Activated CD4-positive, alpha-beta T cell treated with anti-CD3 and anti-CD28 coated beads for 36 hours (primary cell): ENCODE measurements at regions not wholly inside any gene's neighbourhood (a gene's known extent, or its start where the extent isn't known, plus 50 kb on each side); places are given as distances from the start of the nearest gene placed in this dataset.
"Not testable (repeated sequence)": the region's sequence is repeated elsewhere in the genome, so short reads cannot be mapped to it uniquely, and the experiment has no call there.

ENCODE experiments used
- ATAC-seq: fragments of 200-7000 bp; cut with Tn5 transposase; one replicate; pipeline ENCODE4 v1.10.0; 2021; ENCODE audit warnings: mild to moderate bottlenecking, moderate library complexity
- CTCF ChIA-PET: fragments of 350-600 bp; sonication (Branson Sonifier 250); formaldehyde crosslinking; loops from one replicate; lab custom pipeline; 2021; ENCODE audit warnings: antibody characterized with exemption; lab: Charles Lee
- POLR2A ChIA-PET: fragments of 350-600 bp; sonication (Branson Sonifier 250); formaldehyde crosslinking; loops from one replicate; lab custom pipeline; 2021; ENCODE audit warnings: antibody characterized with exemption, inconsistent platforms; lab: Charles Lee
- DNase-seq: peaks from one replicate; pipeline ENCODE4 v3.0.0-alpha.2; 2020
- H3K27ac Mint-ChIP-seq: one replicate; pipeline ENCODE4 v1.8.0; 2021; ENCODE audit warnings: mixed read lengths
- H3K27me3 Mint-ChIP-seq: one replicate; pipeline ENCODE4 v1.8.0; 2021; ENCODE audit warnings: mixed read lengths
- H3K36me3 Mint-ChIP-seq: one replicate; pipeline ENCODE4 v1.8.0; 2021; ENCODE audit warnings: low read depth, mixed read lengths
- H3K4me1 Mint-ChIP-seq: one replicate; pipeline ENCODE4 v1.8.0; 2021; ENCODE audit warnings: mixed read lengths
- H3K4me3 Mint-ChIP-seq: one replicate; pipeline ENCODE4 v1.8.0; 2021; ENCODE audit warnings: mild to moderate bottlenecking, moderate library complexity, mixed read lengths
- H3K9me3 Mint-ChIP-seq: one replicate; pipeline ENCODE4 v1.8.0; 2021; ENCODE audit warnings: low read depth, mixed read lengths
- intact Hi-C, 2 experiments: fragments of 100-400 bp; cut with DNase I in 1 of 2; cut with micrococcal nuclease in 1 of 2; formaldehyde crosslinking; loops; one replicate each; pipeline versions ENCODE4 v1.14.2 to v1.15.1; 2022 to 2024; cut with DNase I, micrococcal nuclease

DNA sequence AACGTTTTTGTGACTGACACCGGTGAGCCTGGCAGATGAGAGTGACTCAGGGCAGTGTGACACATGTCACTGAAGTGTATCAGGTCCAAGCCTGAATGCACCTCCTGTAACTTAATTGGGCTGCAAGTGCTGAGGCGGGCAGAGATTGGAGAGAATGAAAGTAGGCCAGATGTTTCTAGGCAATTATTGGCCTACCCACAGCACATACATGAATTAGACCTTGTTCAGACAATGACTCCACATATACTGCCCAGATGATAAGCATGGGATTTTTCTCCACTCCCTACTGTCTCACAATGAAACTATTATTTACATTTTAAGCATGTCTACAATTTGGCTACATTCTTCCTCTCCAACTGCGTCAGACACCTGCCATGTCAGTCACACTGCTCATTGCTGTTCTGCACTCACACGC lies 187.3 kb upstream of the ZNF385D start:
- Mint-ChIP-seq H3K4me3 (no peak overlapping the region), H3K27me3 (no peaks in the 10 kb centered on the region), H3K4me1 (no peaks in the 10 kb centered on the region), H3K9me3 (peaks cover 3% of the 10 kb centered on the region), H3K36me3 (no peaks in the 10 kb centered on the region), H3K27ac (no peak overlapping the region)
- POLR2A ChIA-PET = no interaction called here
- intact Hi-C loops = no loop called here
- CTCF ChIA-PET = no interaction called here
- ATAC-seq (no peak), DNase-seq (no peak)

GRCh38 chr3:21942328-21942727 lies 191.3 kb upstream of the ZNF385D start:
- Mint-ChIP-seq H3K9me3 (peaks cover 3% of the 10 kb centered on the region), H3K27me3 (no peaks in the 10 kb centered on the region), H3K36me3 (no peaks in the 10 kb centered on the region), H3K4me3 (no peak overlapping the region), H3K4me1 (no peaks in the 10 kb centered on the region), H3K27ac (no peak overlapping the region)
- intact Hi-C loops = no loop called here
- ChIA-PET POLR2A (no interaction called here), CTCF (no interaction called here)
- DNase-seq = no peak
- ATAC-seq = no peak

DNA sequence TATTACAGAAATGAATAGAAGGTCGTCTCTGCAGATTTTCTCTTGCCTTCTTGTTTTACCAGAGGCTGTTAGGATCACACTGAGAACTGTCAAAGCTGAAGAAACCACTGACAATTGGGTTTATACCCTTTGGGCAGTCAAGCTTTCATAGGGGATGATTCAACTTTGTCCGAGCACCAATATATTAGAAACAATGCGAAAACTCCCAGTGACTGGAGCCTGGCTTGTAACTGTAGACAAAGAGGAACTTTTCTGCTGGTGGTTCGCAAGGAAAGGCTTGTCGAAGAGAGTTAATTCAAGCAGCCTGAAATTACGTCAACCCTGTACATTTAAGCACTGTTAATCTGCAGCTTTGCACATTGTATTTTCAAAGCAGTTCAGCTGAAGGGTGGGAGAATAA lies 193.2 kb upstream of the ZNF385D start:
- H3K36me3 Mint-ChIP-seq = no peaks in the 10 kb centered on the region
- H3K27ac Mint-ChIP-seq = no peak overlapping the region
- no peaks in the 10 kb centered on the region for H3K27me3 Mint-ChIP-seq
- H3K4me1 Mint-ChIP-seq = no peaks in the 10 kb centered on the region
- H3K4me3 Mint-ChIP-seq = no peak overlapping the region
- intact Hi-C loops = no loop called here
- peaks cover 3% of the 10 kb centered on the region for H3K9me3 Mint-ChIP-seq
- DNase-seq (no peak), ATAC-seq (no peak)
- POLR2A ChIA-PET = no interaction called here
- CTCF ChIA-PET = no interaction called here

- ChIA-PET POLR2A (no interaction called here), CTCF (no interaction called here)
- Mint-ChIP-seq H3K4me3 (no peak overlapping the region), H3K36me3 (no peaks in the 10 kb centered on the region), H3K4me1 (no peaks in the 10 kb centered on the region), H3K27me3 (no peaks in the 10 kb centered on the region), H3K9me3 (peaks cover 9% of the 10 kb centered on the region), H3K27ac (no peak overlapping the region)
- intact Hi-C loops = no loop called here
- no peak for DNase-seq
- no peak for ATAC-seq
Measured at GRCh38 chr3:21952856-21953255, 201.8 kb upstream of the ZNF385D start.

DNA sequence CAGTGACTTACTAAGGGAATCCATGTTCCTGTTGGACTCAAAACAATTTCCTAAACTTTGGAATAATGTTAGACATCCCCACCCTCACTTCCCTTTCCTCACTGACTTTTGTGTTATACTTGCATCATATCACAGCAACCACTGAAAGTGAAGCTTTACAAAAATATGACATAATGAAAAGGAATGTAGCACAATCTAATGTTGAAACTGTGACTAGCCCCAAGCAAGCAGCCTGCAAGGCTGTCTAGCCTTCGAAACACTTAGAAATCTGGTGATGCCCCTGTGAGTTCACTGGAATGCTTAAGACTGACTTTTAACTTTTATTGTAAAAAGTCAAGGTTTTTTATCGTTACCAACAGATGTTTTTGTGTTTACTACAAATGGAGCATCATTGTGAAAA lies 203.7 kb upstream of the ZNF385D start:
- H3K27me3 Mint-ChIP-seq = no peaks in the 10 kb centered on the region
- ATAC-seq (no peak), DNase-seq (no peak)
- H3K9me3 Mint-ChIP-seq = peaks cover 9% of the 10 kb centered on the region
- intact Hi-C loops = no loop called here
- H3K4me3 Mint-ChIP-seq = no peak overlapping the region
- CTCF ChIA-PET = no interaction called here
- POLR2A ChIA-PET = no interaction called here
- H3K27ac Mint-ChIP-seq = no peak overlapping the region
- H3K36me3 Mint-ChIP-seq = no peaks in the 10 kb centered on the region
- H3K4me1 Mint-ChIP-seq = no peaks in the 10 kb centered on the region

DNA sequence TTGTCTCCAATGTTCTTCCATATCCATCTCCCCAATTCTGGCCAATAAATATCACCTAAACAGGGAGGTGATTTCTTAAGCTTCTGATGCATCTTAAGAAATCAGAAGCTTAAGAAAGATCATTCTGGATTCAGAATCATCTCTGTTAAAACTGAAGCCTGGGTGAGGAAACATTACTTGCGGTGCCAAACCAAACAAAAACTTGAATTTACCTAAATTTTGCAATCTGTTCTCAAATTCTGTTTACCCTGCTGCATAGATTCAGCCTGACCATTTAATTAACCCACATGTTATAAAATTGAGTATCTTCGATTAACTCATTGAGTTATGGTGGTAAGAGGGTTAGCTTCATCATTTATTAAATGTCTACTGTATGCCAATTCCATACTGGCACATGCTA lies 204.4 kb upstream of the ZNF385D start:
- Mint-ChIP-seq H3K4me1 (no peaks in the 10 kb centered on the region), H3K4me3 (no peak overlapping the region), H3K27me3 (no peaks in the 10 kb centered on the region), H3K36me3 (no peaks in the 10 kb centered on the region), H3K9me3 (peaks cover 7% of the 10 kb centered on the region), H3K27ac (no peak overlapping the region)
- intact Hi-C loops = no loop called here
- CTCF ChIA-PET = no interaction called here
- POLR2A ChIA-PET = no interaction called here
- no peak for ATAC-seq
- DNase-seq = no peak

- CTCF ChIA-PET = no interaction called here
- Mint-ChIP-seq H3K9me3 (peaks cover 4% of the 10 kb centered on the region), H3K4me3 (no peak overlapping the region), H3K27me3 (no peaks in the 10 kb centered on the region), H3K36me3 (no peaks in the 10 kb centered on the region), H3K4me1 (no peaks in the 10 kb centered on the region), H3K27ac (no peak overlapping the region)
- POLR2A ChIA-PET = no interaction called here
- intact Hi-C loops = no loop called here
- ATAC-seq = no peak
- no peak for DNase-seq
Measured at GRCh38 chr3:21960033-21960432, 209.0 kb upstream of the ZNF385D start.

GRCh38 chr3:21962456-21962855 lies 211.4 kb upstream of the ZNF385D start:
- Mint-ChIP-seq H3K36me3 (no peaks in the 10 kb centered on the region), H3K4me1 (no peaks in the 10 kb centered on the region), H3K27ac (no peak overlapping the region), H3K9me3 (peaks cover 1% of the 10 kb centered on the region), H3K27me3 (no peaks in the 10 kb centered on the region), H3K4me3 (no peak overlapping the region)
- POLR2A ChIA-PET = no interaction called here
- intact Hi-C loops = no loop called here
- no peak for DNase-seq
- ATAC-seq = no peak
- CTCF ChIA-PET = no interaction called here

DNA sequence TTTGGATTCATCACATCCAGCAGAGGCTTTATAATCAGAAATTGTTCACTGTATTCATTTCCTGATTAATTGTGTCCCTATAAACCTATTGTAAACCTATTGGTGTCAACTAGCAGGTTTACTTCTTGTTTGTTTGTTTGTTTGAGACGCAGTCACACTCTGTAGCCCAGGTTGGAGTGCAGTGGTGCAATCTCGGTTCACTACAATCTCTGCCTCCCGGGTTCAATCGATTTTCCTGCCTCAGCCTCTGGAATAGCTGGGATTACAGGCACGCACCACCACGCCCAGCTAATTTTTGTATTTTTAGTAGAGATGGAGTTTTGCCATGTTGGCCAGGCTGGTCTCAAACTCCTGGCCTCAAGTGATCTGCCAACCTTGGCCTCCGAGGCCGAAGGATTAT lies 215.4 kb upstream of the ZNF385D start:
- DNase-seq, H3K27ac Mint-ChIP-seq, H3K4me1 Mint-ChIP-seq, H3K36me3 Mint-ChIP-seq, H3K27me3 Mint-ChIP-seq, H3K4me3 Mint-ChIP-seq, H3K9me3 Mint-ChIP-seq, POLR2A ChIA-PET, ATAC-seq, intact Hi-C loops: not testable (repeated sequence)
- CTCF ChIA-PET = interaction anchor here (1.4 kb wide), 1 partner anchor 11 kb away, joined by 3 read pairs; no protein-coding TSS in a partner anchor

DNA sequence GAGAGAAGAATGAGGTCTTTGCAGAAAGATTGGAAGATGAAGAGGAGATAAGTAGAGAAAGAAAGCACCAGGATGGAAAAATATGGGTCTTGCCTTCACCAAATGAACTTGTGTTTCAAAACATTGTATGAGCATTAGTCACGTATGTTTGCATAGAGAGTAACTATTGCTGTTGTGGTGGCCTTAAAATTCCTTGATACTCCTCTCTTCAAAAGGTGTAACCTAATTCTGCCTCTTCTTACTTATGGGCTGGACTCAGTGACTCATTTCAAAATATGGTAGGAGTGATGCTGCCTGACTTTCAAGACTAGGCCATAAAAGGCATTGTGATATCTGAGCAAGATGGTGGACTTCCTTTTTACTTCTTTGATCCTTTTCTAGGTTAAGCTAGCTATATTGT lies 228.7 kb upstream of the ZNF385D start:
- Mint-ChIP-seq H3K4me1 (no peaks in the 10 kb centered on the region), H3K27ac (no peak overlapping the region), H3K9me3 (peaks cover 5% of the 10 kb centered on the region), H3K36me3 (no peaks in the 10 kb centered on the region), H3K27me3 (no peaks in the 10 kb centered on the region), H3K4me3 (no peak overlapping the region)
- ChIA-PET CTCF (no interaction called here), POLR2A (no interaction called here)
- no peak for ATAC-seq
- DNase-seq = no peak
- intact Hi-C loops = no loop called here

- H3K4me3 Mint-ChIP-seq = no peak overlapping the region
- CTCF ChIA-PET = interaction anchor here (1.1 kb wide), 1 partner anchor 16 kb away, joined by 3 read pairs; no protein-coding TSS in a partner anchor
- no peak overlapping the region for H3K27ac Mint-ChIP-seq
- ATAC-seq (no peak), DNase-seq (no peak)
- intact Hi-C loops = no loop called here
- POLR2A ChIA-PET = no interaction called here
- no peaks in the 10 kb centered on the region for H3K27me3 Mint-ChIP-seq
- H3K9me3 Mint-ChIP-seq = no peaks in the 10 kb centered on the region
- H3K36me3 Mint-ChIP-seq = no peaks in the 10 kb centered on the region
- H3K4me1 Mint-ChIP-seq = no peaks in the 10 kb centered on the region
Measured at GRCh38 chr3:21989341-21990042, 238.5 kb upstream of the ZNF385D start.

DNA sequence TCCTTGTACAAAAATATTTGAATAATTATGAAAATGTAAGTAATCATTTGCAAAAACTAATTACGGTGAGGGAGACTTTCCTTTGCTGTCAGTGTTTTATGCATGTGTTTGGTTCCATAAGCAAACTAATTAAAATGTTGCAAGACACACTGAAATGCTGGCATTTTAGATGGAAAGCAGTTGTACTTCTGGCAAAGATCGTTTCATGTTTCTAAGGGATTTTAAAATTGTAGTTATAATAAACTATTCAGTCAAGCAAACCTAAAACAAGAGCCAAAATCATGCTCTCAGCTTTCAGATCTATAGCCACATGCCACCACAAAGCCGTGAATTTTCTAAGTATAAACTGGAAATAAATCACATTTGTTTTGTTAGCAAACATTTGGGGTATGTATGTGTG lies 240.1 kb upstream of the ZNF385D start:
- Mint-ChIP-seq H3K4me3 (no peak overlapping the region), H3K36me3 (no peaks in the 10 kb centered on the region), H3K27ac (no peak overlapping the region), H3K9me3 (no peaks in the 10 kb centered on the region), H3K27me3 (no peaks in the 10 kb centered on the region), H3K4me1 (no peaks in the 10 kb centered on the region)
- no peak for ATAC-seq
- ChIA-PET POLR2A (no interaction called here), CTCF (no interaction called here)
- no peak for DNase-seq
- intact Hi-C loops = no loop called here
